HG02870 (cell line): ENCODE measurements at regions not wholly inside any gene's neighbourhood (a gene's known extent, or its start where the extent isn't known, plus 50 kb on each side); places are given as distances from the start of the nearest gene placed in this dataset.
"Not testable (repeated sequence)": the region's sequence is repeated elsewhere in the genome, so short reads cannot be mapped to it uniquely, and the experiment has no call there.

ENCODE experiments used
- ATAC-seq: cut with Tn5 transposase; IDR thresholded peaks from one replicate; pipeline ENCODE4 v1.9.1; 2021; ENCODE audit warnings: mild to moderate bottlenecking, moderate library complexity; ENCODE audit not compliant: unreplicated experiment

- ATAC-seq: no peak
Measured at GRCh38 chr2:235433860-235434259, 60.0 kb upstream of the AGAP1 start.

- no peak for ATAC-seq
Measured at GRCh38 chr2:235439959-235440662, 53.7 kb upstream of the AGAP1 start.

DNA sequence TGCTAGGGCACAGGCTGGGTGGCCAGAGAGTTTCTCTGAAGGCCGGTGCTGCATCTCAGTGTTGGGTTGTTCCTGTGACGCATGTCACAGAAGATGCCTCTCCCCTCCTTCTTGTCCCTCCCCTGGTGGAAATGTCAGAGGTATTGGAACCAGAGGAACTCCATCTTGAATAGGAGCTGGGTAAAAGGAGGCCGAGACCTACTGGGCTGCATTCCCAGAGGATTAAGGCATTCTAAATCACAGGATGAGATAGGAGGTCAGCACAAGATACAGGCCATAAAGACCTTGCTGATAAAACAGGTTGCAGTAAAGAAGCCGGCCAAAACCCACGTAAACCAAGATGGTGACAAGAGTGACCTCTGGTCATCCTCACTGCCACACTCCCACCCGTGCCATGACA is 50.3 kb upstream of the AGAP1 start:
- ATAC-seq: not testable (repeated sequence)
